Neural cell (in vitro differentiated cells): ENCODE measurements at regions not wholly inside any gene's neighbourhood (a gene's known extent, or its start where the extent isn't known, plus 50 kb on each side); places are given as distances from the start of the nearest gene placed in this dataset.

Experiments used
- H2AFZ ChIP-seq: fragments of 200-600, 300-800 bp; sonication (generic), shearing (Covaris generic); 2 replicates; pipeline ENCODE4 v1.6.0; 2014; ENCODE audit warnings: low read depth, mild to moderate bottlenecking, antibody characterized with exemption, low read length, moderate library complexity
- H3F3A ChIP-seq: fragments of 200-600 bp; shearing (Covaris generic); 2 replicates; pipeline ENCODE4 v1.6.1; 2016; ENCODE audit warnings: mild to moderate bottlenecking, moderate library complexity, mixed read lengths, antibody characterized with exemption, low read length; ENCODE audit not compliant: insufficient read depth, poor library complexity, severe bottlenecking
- H3K27ac ChIP-seq: fragments of 200-600, 300-800 bp; sonication (generic), shearing (Covaris generic); 2 replicates; pipeline ENCODE4 v1.5.1; 2014; ENCODE audit warnings: mild to moderate bottlenecking, low read length, moderate library complexity
- H3K27me3 ChIP-seq: fragments of 300-800, 200-600 bp; sonication (generic), shearing (Covaris generic); 2 replicates; pipeline ENCODE4 v1.6.0; 2014; ENCODE audit warnings: mild to moderate bottlenecking, low read depth, low read length, moderate library complexity; ENCODE audit not compliant: insufficient read depth
- H3K36me3 ChIP-seq: fragments of 300-800, 200-600 bp; sonication (generic), shearing (Covaris generic); 2 replicates; pipeline ENCODE4 v1.5.1; 2014; ENCODE audit warnings: mild to moderate bottlenecking, antibody characterized with exemption, low read length, moderate library complexity; ENCODE audit not compliant: insufficient read depth
- H3K4me2 ChIP-seq: fragments of 300-800, 200-600 bp; sonication (generic), shearing (Covaris generic); 2 replicates; pipeline ENCODE4 v1.6.0; 2014; ENCODE audit warnings: mild to moderate bottlenecking, low read length
- H3K4me3 ChIP-seq: fragments of 300-800, 200-600 bp; sonication (generic), shearing (Covaris generic); 2 replicates; pipeline ENCODE4 v1.5.1; 2014; ENCODE audit warnings: mild to moderate bottlenecking, low read length, moderate library complexity
- H3K79me2 ChIP-seq: fragments of 200-600 bp; shearing (Covaris generic); replicated peaks from 2 replicates; pipeline ENCODE4 v1.6.0; 2014; ENCODE audit warnings: mild to moderate bottlenecking, low read length, moderate library complexity; ENCODE audit not compliant: insufficient read depth
- H3K9ac ChIP-seq: fragments of 300-800, 200-600 bp; sonication (generic), shearing (Covaris generic); 2 replicates; pipeline ENCODE4 v1.6.1; 2016; ENCODE audit warnings: mild to moderate bottlenecking, low read length, mixed read lengths
- H3K9me2 ChIP-seq: fragments of 200-600 bp; shearing (Covaris generic); 2 replicates; pipeline ENCODE4 v1.6.1; 2016; ENCODE audit warnings: mild to moderate bottlenecking, low read length, mixed read lengths; ENCODE audit not compliant: insufficient read depth
- H3K9me3 ChIP-seq: fragments of 200-600, 300-800 bp; sonication (generic), shearing (Covaris generic); 2 replicates; pipeline ENCODE4 v1.6.1; 2016; ENCODE audit warnings: mild to moderate bottlenecking, mixed run types, low read length, moderate library complexity, mixed read lengths
- H4K20me1 ChIP-seq: fragments of 200-600 bp; shearing (Covaris generic); 2 replicates; pipeline ENCODE4 v1.6.1; 2016; ENCODE audit warnings: mild to moderate bottlenecking, mixed run types; ENCODE audit not compliant: insufficient read depth
- EP300 ChIP-seq: fragments of 450-650 bp; conservative IDR thresholded peaks from 2 replicates; pipeline ENCODE4 v1.6.1; 2014; ENCODE audit warnings: antibody characterized with exemption, mild to moderate bottlenecking, moderate library complexity; ENCODE audit not compliant: poor library complexity, severe bottlenecking
- EZH2 ChIP-seq: fragments of 200-600, 300-800 bp; shearing (Covaris generic), sonication (generic); IDR thresholded peaks from 2 replicates; pipeline ENCODE4 v1.6.1; 2014; ENCODE audit warnings: antibody characterized with exemption, low read length, borderline replicate concordance, mild to moderate bottlenecking; ENCODE audit not compliant: insufficient read depth, poor library complexity, severe bottlenecking
- MXI1 ChIP-seq: fragments of 450-650 bp; conservative IDR thresholded peaks from 2 replicates; pipeline ENCODE4 v1.6.1; 2014; ENCODE audit warnings: antibody characterized with exemption, mild to moderate bottlenecking; ENCODE audit not compliant: poor library complexity, severe bottlenecking
- POLR2AphosphoS5 ChIP-seq: IDR thresholded peaks from 2 replicates; pipeline ENCODE4 v1.6.1; 2012
- RAD21 ChIP-seq: fragments of 450-650 bp; conservative IDR thresholded peaks from 2 replicates; pipeline ENCODE4 v1.6.1; 2014; ENCODE audit warnings: antibody characterized with exemption, mild to moderate bottlenecking, moderate library complexity
- REST ChIP-seq: IDR thresholded peaks from 2 replicates; pipeline ENCODE4 v1.6.1; 2012; ENCODE audit warnings: borderline replicate concordance
- SMC3 ChIP-seq: fragments of 450-650 bp; conservative IDR thresholded peaks from 2 replicates; pipeline ENCODE4 v1.6.1; 2014; ENCODE audit warnings: antibody characterized with exemption, mild to moderate bottlenecking, moderate library complexity; ENCODE audit not compliant: poor library complexity
- TAF1 ChIP-seq: IDR thresholded peaks from 2 replicates; pipeline ENCODE4 v1.6.1; 2012; ENCODE audit warnings: low read depth
- TF ChIP-seq, protein P1 (sequence below): fragments of 450-650 bp; IDR thresholded peaks from 2 replicates; pipeline ENCODE4 v1.5.1; 2014; ENCODE audit warnings: antibody characterized with exemption, mild to moderate bottlenecking, moderate library complexity; ENCODE audit not compliant: poor library complexity, severe bottlenecking

DNA sequence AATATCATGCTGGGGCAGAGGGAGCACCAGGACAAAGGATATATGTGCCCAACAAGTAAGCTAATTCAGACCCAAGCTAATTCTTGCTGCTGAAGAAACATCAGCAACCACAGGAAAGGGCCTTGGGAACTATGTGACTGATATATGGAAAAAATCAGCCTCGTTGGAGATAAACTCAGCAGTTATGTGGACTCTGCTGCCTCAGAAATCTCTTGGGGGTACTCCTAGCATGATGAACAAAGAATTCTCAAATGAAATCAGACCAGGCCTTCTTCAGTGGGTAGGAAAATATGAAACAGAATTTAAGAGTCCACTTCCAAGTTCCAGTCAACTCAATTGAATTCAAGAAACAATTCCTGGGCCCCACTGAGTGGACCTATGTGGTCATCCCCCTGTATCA, 367.9 kb downstream of the TNS1 start:
- no peak overlapping the region for H3K9ac ChIP-seq
- no peaks in the 10 kb centered on the region for H3K27me3 ChIP-seq
- no peaks in the 10 kb centered on the region for H3K79me2 ChIP-seq
- no peak overlapping the region for H3K4me2 ChIP-seq
- H3F3A ChIP-seq: no peaks in the 10 kb centered on the region
- no peak overlapping the region for H3K4me3 ChIP-seq
- no peaks in the 10 kb centered on the region for H3K9me2 ChIP-seq
- TF ChIP-seq SMC3 (no peak), EP300 (no peak), EZH2 (no peak), RAD21 (no peak), MXI1 (no peak), TAF1 (no peak), POLR2AphosphoS5 (no peak), REST (no peak)
- H3K27ac ChIP-seq: no peak overlapping the region
- no peak overlapping the region for H2AFZ ChIP-seq
- no peaks in the 10 kb centered on the region for H4K20me1 ChIP-seq
- H3K9me3 ChIP-seq: no peaks in the 10 kb centered on the region
- no peaks in the 10 kb centered on the region for H3K36me3 ChIP-seq

DNA sequence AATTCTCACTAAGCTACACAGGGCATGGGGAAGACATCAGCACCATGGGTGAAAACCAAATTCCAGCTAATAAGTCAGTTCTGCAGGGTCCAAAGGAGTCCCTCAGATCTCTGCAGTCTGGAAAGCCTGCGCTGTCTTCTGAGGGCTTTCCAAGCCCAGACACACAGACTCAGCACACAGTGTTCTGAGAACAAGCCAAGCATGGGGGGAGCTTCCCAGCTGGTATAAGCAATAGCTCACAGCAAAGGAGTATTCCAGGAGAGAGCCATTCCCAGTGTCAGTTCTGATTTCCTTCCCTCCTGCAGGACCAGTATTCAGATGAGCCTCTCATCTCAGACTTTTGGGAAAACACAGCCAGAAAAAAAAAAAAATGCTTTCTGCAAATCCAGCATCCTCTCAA, 370.8 kb downstream of the TNS1 start:
- H2AFZ ChIP-seq: no peak overlapping the region
- no peak overlapping the region for H3K9ac ChIP-seq
- H3K36me3 ChIP-seq: no peaks in the 10 kb centered on the region
- no peak overlapping the region for H3K4me3 ChIP-seq
- no peaks in the 10 kb centered on the region for H3K9me3 ChIP-seq
- H3K27me3 ChIP-seq: no peaks in the 10 kb centered on the region
- H3F3A ChIP-seq: no peaks in the 10 kb centered on the region
- H3K9me2 ChIP-seq: no peaks in the 10 kb centered on the region
- no peak overlapping the region for H3K4me2 ChIP-seq
- H3K27ac ChIP-seq: no peak overlapping the region
- no peaks in the 10 kb centered on the region for H3K79me2 ChIP-seq
- no peaks in the 10 kb centered on the region for H4K20me1 ChIP-seq
- no peak for TF ChIP-seq REST
- TF ChIP-seq, protein P1, sequence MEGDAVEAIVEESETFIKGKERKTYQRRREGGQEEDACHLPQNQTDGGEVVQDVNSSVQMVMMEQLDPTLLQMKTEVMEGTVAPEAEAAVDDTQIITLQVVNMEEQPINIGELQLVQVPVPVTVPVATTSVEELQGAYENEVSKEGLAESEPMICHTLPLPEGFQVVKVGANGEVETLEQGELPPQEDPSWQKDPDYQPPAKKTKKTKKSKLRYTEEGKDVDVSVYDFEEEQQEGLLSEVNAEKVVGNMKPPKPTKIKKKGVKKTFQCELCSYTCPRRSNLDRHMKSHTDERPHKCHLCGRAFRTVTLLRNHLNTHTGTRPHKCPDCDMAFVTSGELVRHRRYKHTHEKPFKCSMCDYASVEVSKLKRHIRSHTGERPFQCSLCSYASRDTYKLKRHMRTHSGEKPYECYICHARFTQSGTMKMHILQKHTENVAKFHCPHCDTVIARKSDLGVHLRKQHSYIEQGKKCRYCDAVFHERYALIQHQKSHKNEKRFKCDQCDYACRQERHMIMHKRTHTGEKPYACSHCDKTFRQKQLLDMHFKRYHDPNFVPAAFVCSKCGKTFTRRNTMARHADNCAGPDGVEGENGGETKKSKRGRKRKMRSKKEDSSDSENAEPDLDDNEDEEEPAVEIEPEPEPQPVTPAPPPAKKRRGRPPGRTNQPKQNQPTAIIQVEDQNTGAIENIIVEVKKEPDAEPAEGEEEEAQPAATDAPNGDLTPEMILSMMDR: no peak
- TF ChIP-seq EP300: no peak
- TF ChIP-seq TAF1: no peak
- TF ChIP-seq MXI1: no peak
- no peak for TF ChIP-seq EZH2
- TF ChIP-seq SMC3: no peak
- TF ChIP-seq POLR2AphosphoS5: no peak
- no peak for TF ChIP-seq RAD21
